Peyer's patch (tissue), 4 donors: ENCODE measurements at regions not wholly inside any gene's neighbourhood (a gene's known extent, or its start where the extent isn't known, plus 50 kb on each side); places are given as distances from the start of the nearest gene placed in this dataset.

ENCODE experiments used
- CTCF ChIP-seq, 6 experiments: fragments of 450-650 bp in 4 of 6; fragments of 200-600 bp in 2 of 6; sonication (generic) in 1 of 6; IDR thresholded peaks; one replicate each; pipeline ENCODE4 v1.5.1; 2017 to 2019; ENCODE audit warnings: antibody characterized with exemption in 6 of 6, mild to moderate bottlenecking in 3 of 6, moderate library complexity in 1 of 6
- POLR2A ChIP-seq, 2 donors: fragments of 450-650 bp; IDR thresholded peaks; one replicate each; pipeline ENCODE4 v1.5.1; 2017; ENCODE audit warnings: antibody characterized with exemption in 2 of 2, mild to moderate bottlenecking in 2 of 2, moderate library complexity in 2 of 2

DNA sequence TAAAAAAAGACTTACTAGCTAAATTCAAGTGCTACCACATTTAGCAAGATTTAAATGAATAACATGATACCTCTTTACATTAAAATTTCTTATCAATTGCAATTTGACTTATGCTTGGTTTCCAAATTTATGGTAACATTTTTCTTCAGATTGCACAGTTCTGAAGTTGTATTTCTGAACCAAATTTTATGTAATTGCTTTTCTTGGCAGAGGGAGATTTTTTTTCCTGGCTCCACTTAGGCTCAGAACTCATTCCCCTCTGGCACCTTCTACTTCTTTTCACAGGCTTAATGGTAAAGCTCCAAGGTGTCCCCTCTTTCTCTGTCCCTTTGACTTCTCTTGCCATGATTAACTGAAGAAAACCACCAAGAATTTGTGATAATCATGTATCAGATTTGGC is 99.8 kb upstream of the TMTC1 start:
- TF ChIP-seq CTCF (IDR thresholded peaks at IDR 0.05) (no peak), POLR2A (IDR thresholded peaks at IDR 0.05) (no peak)
